ENCODE measurements at regions not wholly inside any gene's neighbourhood (a gene's known extent, or its start where the extent isn't known, plus 50 kb on each side); places are given as distances from the start of the nearest gene placed in this dataset.

- TF ChIP-seq SIN3A (IDR thresholded peaks at IDR 0.05; ENCODE audit: borderline replicate concordance, insufficient read depth, low read length): no peak
- TF ChIP-seq, protein P1, sequence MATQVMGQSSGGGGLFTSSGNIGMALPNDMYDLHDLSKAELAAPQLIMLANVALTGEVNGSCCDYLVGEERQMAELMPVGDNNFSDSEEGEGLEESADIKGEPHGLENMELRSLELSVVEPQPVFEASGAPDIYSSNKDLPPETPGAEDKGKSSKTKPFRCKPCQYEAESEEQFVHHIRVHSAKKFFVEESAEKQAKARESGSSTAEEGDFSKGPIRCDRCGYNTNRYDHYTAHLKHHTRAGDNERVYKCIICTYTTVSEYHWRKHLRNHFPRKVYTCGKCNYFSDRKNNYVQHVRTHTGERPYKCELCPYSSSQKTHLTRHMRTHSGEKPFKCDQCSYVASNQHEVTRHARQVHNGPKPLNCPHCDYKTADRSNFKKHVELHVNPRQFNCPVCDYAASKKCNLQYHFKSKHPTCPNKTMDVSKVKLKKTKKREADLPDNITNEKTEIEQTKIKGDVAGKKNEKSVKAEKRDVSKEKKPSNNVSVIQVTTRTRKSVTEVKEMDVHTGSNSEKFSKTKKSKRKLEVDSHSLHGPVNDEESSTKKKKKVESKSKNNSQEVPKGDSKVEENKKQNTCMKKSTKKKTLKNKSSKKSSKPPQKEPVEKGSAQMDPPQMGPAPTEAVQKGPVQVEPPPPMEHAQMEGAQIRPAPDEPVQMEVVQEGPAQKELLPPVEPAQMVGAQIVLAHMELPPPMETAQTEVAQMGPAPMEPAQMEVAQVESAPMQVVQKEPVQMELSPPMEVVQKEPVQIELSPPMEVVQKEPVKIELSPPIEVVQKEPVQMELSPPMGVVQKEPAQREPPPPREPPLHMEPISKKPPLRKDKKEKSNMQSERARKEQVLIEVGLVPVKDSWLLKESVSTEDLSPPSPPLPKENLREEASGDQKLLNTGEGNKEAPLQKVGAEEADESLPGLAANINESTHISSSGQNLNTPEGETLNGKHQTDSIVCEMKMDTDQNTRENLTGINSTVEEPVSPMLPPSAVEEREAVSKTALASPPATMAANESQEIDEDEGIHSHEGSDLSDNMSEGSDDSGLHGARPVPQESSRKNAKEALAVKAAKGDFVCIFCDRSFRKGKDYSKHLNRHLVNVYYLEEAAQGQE (IDR thresholded peaks at IDR 0.05; ENCODE audit: insufficient read depth in 1 of 2, low read depth in 2 of 2, low read length in 2 of 2): no peak
- TF ChIP-seq POLR2AphosphoS5 (IDR thresholded peaks at IDR 0.05; ENCODE audit: low read depth, low read length): no peak
Measured at GRCh38 chr10:78330884-78331283, 297.2 kb downstream of the RPS24 start.
